ENCODE measurements at regions not wholly inside any gene's neighbourhood (a gene's known extent, or its start where the extent isn't known, plus 50 kb on each side); places are given as distances from the start of the nearest gene placed in this dataset.
A peak's percentile ranks its signal among the peaks of the same experiment; 100 is the strongest.

DNA sequence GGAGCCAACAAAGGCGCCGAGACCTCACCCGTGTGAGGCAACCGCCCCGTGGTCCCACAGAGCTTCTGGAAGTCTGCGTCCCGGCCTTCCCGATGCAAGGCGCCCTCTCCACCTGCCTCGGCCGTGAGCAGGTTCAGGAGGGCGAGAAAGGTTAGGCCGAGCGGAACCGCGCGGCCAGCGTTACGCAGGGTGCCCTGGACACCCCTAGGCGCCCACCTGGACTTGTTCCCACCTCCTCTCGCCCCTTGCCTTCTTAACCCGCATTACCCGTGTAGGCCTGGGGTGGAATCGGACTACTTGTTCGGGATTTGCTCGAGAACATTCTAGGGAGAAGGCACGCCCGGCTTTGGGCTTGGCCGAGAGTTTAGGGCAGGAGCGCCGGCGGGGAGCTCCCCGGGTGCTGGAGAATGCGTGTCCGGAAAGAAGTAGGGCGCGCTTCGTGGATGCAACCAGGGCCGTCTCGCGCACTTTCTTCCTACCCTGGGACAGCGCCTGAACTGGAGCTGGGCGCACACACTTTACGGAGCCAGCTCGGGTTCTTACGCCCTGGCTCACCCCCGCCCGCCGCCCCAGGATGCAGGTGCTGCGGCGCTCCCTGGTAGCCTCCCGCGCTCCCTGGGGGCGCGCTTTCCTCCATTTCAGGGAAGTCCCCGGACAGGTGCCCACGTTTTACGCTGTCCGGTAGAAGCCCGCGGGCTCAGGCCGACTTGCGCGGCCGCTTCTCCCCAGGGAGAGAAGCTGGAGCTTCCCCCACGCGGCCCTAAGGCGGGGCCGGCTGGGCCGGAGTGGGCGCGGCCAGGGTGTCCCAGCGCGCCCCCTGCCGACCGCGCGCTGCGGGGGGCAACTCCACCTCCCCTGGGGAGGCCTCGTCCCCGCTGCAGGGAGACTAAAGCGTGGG lies 74.5 kb downstream of the INSIG1 start:
- peaks cover 17% of the 10 kb centered on the region for H3K4me1 Mint-ChIP-seq
- H3K27ac Mint-ChIP-seq: no peak overlapping the region
- no peaks in the 10 kb centered on the region for H3K36me3 Mint-ChIP-seq
- TF ChIP-seq, protein P1, sequence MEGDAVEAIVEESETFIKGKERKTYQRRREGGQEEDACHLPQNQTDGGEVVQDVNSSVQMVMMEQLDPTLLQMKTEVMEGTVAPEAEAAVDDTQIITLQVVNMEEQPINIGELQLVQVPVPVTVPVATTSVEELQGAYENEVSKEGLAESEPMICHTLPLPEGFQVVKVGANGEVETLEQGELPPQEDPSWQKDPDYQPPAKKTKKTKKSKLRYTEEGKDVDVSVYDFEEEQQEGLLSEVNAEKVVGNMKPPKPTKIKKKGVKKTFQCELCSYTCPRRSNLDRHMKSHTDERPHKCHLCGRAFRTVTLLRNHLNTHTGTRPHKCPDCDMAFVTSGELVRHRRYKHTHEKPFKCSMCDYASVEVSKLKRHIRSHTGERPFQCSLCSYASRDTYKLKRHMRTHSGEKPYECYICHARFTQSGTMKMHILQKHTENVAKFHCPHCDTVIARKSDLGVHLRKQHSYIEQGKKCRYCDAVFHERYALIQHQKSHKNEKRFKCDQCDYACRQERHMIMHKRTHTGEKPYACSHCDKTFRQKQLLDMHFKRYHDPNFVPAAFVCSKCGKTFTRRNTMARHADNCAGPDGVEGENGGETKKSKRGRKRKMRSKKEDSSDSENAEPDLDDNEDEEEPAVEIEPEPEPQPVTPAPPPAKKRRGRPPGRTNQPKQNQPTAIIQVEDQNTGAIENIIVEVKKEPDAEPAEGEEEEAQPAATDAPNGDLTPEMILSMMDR (IDR thresholded peaks at IDR 0.05; ENCODE audit: unreplicated experiment): no peak
- peaks cover 90% of the 10 kb centered on the region for H3K27me3 Mint-ChIP-seq (ENCODE audit: low read depth)
- no peak overlapping the region for H3K4me3 Mint-ChIP-seq
- DNase-seq (ENCODE audit: low spot score in 2 of 2, unreplicated experiment in 2 of 2): no peak
- no peaks in the 10 kb centered on the region for H3K9me3 Mint-ChIP-seq

DNA sequence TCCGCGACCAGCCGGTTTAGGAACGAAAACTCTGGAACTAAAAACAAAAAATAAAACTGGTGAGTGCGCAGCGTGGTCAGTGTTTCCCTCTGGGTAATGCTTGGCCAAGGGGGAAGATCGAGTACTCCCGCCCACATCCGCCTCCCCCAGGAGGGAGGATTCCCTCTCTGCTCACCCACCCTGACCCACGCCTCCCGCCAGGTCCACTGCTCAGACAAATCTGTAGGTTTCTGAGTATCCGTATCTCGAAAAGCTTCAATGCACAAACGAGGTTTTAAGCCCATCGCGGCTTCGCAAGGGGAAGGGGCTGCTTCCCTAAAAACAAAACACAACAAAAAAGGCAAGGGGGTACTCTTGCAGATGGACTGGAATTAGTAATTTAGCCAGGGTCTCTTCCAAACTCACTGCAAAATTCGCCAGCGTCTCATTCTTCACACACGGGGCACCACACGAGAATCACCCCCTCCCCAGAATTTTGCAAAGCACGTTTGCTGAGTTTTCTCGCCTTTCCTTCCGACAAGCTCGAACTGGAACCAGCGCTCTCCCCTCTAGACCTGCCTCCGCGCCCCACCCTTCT lies 75.2 kb downstream of the INSIG1 start:
- Mint-ChIP-seq H3K9me3 (no peaks in the 10 kb centered on the region), H3K4me3 (peak overlapping the region; percentile 37), H3K36me3 (no peaks in the 10 kb centered on the region), H3K27me3 (ENCODE audit: low read depth) (peaks cover 96% of the 10 kb centered on the region), H3K27ac (no peak overlapping the region), H3K4me1 (peaks cover 17% of the 10 kb centered on the region)
- no peak for DNase-seq (ENCODE audit: low spot score in 2 of 2, unreplicated experiment in 2 of 2)
- TF ChIP-seq, protein P1 (IDR thresholded peaks at IDR 0.05; ENCODE audit: unreplicated experiment): no peak

DNA sequence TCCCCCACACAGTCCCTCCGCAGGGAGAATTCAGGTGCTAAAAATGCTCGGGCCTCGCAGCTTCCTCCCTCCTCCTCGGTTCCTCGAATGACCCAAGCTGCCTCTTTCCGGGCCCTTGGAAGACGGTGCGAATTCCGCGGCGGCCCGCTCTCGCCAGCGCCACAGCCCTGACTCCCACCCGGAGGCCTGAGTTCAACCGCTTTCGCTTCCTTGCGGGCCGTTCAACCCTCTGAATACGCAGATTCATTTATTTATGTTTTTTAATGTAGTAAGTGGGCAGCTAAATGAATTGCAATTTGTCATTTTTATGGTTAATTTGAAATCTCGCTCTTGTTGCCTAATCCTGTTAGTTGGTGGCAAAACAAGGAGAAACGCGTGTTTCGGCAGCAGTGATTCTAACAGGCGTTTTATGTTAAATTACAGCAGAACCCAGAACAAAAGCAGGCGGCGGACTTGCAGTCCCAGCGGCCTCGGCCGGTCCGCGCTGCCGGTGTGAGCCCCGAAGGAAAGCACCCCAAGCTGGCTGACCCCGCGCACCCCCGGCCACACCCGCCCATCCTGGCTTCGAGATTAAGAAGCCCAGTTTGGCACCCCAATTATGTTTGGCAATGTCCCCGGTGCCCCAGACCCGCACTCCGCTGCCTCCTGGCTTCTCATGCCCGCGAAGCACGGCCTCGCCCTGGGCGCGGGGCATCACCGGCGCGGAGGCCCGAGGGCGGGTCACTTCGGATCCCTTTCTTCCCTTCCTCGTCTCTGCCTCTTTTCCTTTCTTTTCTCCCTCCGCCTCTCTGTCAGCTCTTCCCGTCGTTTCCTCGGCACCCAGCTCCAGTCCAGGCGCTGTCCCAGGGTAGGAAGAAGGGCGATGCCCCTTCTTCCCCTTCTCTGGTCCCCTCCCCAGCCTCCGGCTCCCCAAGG lies 75.9 kb downstream of the INSIG1 start:
- Mint-ChIP-seq H3K27ac (no peak overlapping the region), H3K36me3 (no peaks in the 10 kb centered on the region), H3K9me3 (no peaks in the 10 kb centered on the region), H3K27me3 (ENCODE audit: low read depth) (peaks cover 97% of the 10 kb centered on the region), H3K4me1 (peaks cover 17% of the 10 kb centered on the region), H3K4me3 (peak overlapping the region; percentile 37)
- DNase-seq (ENCODE audit: low spot score in 2 of 2, unreplicated experiment in 2 of 2): no peak
- TF ChIP-seq, protein P1 (IDR thresholded peaks at IDR 0.05; ENCODE audit: unreplicated experiment): no peak

DNA sequence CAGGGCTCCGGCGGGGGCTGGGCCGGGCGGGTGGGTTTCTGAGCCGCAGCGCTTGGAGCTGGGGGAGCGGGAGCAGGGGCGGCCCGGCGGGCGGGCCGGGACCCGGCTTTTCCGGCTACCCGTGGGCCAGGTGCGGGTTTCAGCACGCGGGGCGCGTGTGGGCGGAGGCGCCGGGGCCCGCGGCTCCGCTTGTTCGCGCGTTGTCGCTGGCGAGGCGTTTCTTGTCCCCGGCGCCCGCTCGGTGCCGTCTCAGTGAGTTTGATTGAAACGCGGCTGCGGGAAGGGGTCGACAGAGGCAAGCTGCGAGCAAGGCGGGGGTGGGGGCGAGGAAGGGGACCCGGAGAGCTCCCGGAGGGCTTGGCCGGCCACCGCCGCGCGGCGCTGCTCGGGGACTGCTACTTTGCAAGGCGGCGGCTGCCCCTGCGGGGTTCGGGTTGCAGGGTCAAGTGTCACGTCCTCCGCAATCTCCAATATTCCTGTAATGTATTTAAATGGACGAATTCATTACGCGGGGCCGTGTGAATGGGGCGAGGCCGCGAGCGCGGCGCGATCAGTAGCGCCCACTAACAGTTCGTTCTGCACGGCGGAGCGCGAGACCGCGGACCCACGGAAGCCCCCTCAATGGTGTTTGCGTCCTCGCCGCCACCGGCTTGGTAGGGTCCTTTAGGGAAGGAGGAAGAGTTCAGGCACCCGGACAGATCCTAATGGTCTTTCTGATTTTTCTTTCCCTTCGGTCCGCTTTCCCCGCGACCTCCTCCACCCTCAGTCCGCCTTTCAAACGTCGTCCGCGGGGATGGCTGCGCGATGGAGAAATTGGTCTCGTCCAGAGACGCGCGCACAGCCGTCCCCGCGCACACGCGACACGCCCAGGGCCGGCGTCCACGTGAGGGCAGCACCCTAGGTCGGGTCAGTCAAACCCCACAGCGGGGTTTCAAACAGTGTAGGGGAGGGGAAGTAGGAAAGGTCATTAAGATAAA lies 76.9 kb downstream of the INSIG1 start:
- no peaks in the 10 kb centered on the region for H3K36me3 Mint-ChIP-seq

More for the DNA sequence above, 76.9 kb downstream of the INSIG1 start:
- H3K27me3 Mint-ChIP-seq (ENCODE audit: low read depth): peaks cover 97% of the 10 kb centered on the region
- H3K9me3 Mint-ChIP-seq: no peaks in the 10 kb centered on the region
- H3K4me1 Mint-ChIP-seq: peaks cover 17% of the 10 kb centered on the region
- no peak overlapping the region for H3K4me3 Mint-ChIP-seq
- TF ChIP-seq, protein P1 (IDR thresholded peaks at IDR 0.05; ENCODE audit: unreplicated experiment): no peak
- H3K27ac Mint-ChIP-seq: no peak overlapping the region
- no peak for DNase-seq (ENCODE audit: low spot score in 2 of 2, unreplicated experiment in 2 of 2)

Data from mesothelial cell of epicardium (in vitro differentiated cells).